ENCODE measurements at regions not wholly inside any gene's neighbourhood (a gene's known extent, or its start where the extent isn't known, plus 50 kb on each side); places are given as distances from the start of the nearest gene placed in this dataset.

DNA sequence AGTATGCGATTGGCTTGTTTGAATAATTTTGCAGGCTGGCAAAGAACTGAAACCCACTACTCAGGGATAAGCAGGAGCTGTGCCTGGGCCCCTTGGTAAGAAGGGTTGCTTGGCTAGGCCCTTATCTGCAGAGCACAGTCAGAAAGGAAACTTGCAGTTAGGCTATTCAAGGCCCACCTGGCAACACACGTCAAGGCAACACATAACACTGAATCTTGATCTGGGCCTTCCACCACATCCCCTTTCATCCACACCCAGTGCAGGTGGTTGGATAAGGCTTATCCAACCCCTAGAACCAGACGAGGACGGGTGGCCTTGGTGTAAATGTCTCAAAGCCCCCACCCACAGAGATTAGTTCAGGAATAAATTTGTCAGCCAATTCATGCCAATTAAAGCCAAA, 72.8 kb upstream of the NEIL3 start:
- Histone ChIP-seq H3K27me3 (ENCODE audit: insufficient read depth, low read length, poor library complexity, severe bottlenecking) (no peaks in the 10 kb centered on the region), H3K4me1 (ENCODE audit: insufficient read depth, low read length, poor library complexity, severe bottlenecking) (no peaks in the 10 kb centered on the region), H2AFZ (ENCODE audit: low read length) (peak overlapping the region; percentile 9; the same call in 1 of the 2 replicates), H3K9me2 (replicated peaks; ENCODE audit: low read depth, low read length) (no peaks in the 10 kb centered on the region), H3K36me3 (ENCODE audit: insufficient read depth, low read length) (no peaks in the 10 kb centered on the region), H3K9me3 (ENCODE audit: insufficient read depth, low read depth, low read length) (no peaks in the 10 kb centered on the region), H3K79me2 (ENCODE audit: insufficient read depth, low read length) (no peaks in the 10 kb centered on the region), H4K20me1 (ENCODE audit: insufficient read depth, low read length, poor library complexity, severe bottlenecking) (no peaks in the 10 kb centered on the region), H3F3A (ENCODE audit: low read depth) (no peaks in the 10 kb centered on the region), H3K9ac (ENCODE audit: low read depth, low read length, poor library complexity, severe bottlenecking) (no peak overlapping the region), H3K4me3 (ENCODE audit: low read length, poor library complexity, severe bottlenecking) (no peak overlapping the region), H3K4me2 (ENCODE audit: low read depth, low read length, poor library complexity, severe bottlenecking) (no peak overlapping the region)
- TF ChIP-seq, protein P1, sequence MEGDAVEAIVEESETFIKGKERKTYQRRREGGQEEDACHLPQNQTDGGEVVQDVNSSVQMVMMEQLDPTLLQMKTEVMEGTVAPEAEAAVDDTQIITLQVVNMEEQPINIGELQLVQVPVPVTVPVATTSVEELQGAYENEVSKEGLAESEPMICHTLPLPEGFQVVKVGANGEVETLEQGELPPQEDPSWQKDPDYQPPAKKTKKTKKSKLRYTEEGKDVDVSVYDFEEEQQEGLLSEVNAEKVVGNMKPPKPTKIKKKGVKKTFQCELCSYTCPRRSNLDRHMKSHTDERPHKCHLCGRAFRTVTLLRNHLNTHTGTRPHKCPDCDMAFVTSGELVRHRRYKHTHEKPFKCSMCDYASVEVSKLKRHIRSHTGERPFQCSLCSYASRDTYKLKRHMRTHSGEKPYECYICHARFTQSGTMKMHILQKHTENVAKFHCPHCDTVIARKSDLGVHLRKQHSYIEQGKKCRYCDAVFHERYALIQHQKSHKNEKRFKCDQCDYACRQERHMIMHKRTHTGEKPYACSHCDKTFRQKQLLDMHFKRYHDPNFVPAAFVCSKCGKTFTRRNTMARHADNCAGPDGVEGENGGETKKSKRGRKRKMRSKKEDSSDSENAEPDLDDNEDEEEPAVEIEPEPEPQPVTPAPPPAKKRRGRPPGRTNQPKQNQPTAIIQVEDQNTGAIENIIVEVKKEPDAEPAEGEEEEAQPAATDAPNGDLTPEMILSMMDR (conservative IDR thresholded peaks at IDR 0.05; ENCODE audit: low read length): no peak
- TF ChIP-seq EZH2phosphoT487 (IDR thresholded peaks at IDR 0.05; ENCODE audit: borderline replicate concordance): no peak

DNA sequence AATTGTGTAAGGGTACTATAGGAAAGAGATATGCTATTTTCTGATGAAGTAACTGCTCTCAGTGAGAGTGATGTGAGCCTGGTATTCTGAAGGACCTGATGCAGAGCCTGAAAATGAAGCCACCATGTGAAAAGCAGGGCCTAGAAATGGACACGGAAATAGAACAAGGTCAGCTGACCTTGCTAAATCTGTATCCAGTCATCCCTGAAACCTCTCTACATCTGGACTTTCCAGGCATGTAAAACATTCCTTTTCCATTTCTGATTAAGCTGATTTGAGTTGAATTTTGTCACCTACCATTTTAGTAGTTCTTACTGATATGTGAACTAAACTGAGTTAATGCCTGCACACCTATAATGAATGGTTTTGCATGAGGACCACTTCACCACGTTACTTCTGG, 72.4 kb upstream of the NEIL3 start:
- Histone ChIP-seq H3K27me3 (ENCODE audit: insufficient read depth, low read length, poor library complexity, severe bottlenecking) (no peaks in the 10 kb centered on the region), H3K4me2 (ENCODE audit: low read depth, low read length, poor library complexity, severe bottlenecking) (no peak overlapping the region), H3K9me2 (replicated peaks; ENCODE audit: low read depth, low read length) (no peaks in the 10 kb centered on the region), H3K9me3 (ENCODE audit: insufficient read depth, low read depth, low read length) (no peaks in the 10 kb centered on the region), H3K79me2 (ENCODE audit: insufficient read depth, low read length) (no peaks in the 10 kb centered on the region), H3K4me1 (ENCODE audit: insufficient read depth, low read length, poor library complexity, severe bottlenecking) (no peaks in the 10 kb centered on the region), H3K4me3 (ENCODE audit: low read length, poor library complexity, severe bottlenecking) (no peak overlapping the region), H3K36me3 (ENCODE audit: insufficient read depth, low read length) (no peaks in the 10 kb centered on the region), H3F3A (ENCODE audit: low read depth) (no peaks in the 10 kb centered on the region), H3K9ac (ENCODE audit: low read depth, low read length, poor library complexity, severe bottlenecking) (no peak overlapping the region), H2AFZ (ENCODE audit: low read length) (no peak overlapping the region; the same call in 1 of the 2 replicates), H4K20me1 (ENCODE audit: insufficient read depth, low read length, poor library complexity, severe bottlenecking) (no peaks in the 10 kb centered on the region)
- TF ChIP-seq, protein P1 (conservative IDR thresholded peaks at IDR 0.05; ENCODE audit: low read length): no peak
- no peak for TF ChIP-seq EZH2phosphoT487 (IDR thresholded peaks at IDR 0.05; ENCODE audit: borderline replicate concordance)

DNA sequence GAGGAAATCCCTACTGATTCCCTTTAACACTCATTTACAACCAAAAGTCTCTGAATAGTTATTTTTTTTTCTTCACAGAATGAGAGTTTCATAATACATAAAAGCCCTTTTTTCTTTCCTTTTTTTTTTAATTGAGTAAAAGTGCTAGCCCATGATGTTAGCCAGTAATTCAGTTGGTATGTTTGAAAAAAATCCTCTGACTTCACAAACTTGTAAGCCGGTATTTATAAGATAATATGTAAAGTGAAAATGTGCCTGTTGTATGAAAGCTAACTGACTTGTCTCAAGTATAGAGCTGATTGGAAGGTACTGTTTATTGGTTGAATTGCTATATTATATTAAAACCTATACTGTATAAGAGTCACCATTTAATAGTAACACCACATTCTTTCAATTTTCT, 70.2 kb upstream of the NEIL3 start:
- H3K27me3 ChIP-seq (ENCODE audit: insufficient read depth, low read length, poor library complexity, severe bottlenecking): no peaks in the 10 kb centered on the region
- no peaks in the 10 kb centered on the region for H3K36me3 ChIP-seq (ENCODE audit: insufficient read depth, low read length)
- H2AFZ ChIP-seq (ENCODE audit: low read length): no peak overlapping the region
- no peak overlapping the region for H3K9ac ChIP-seq (ENCODE audit: low read depth, low read length, poor library complexity, severe bottlenecking)
- H3K4me3 ChIP-seq (ENCODE audit: low read length, poor library complexity, severe bottlenecking): no peak overlapping the region
- H4K20me1 ChIP-seq (ENCODE audit: insufficient read depth, low read length, poor library complexity, severe bottlenecking): no peaks in the 10 kb centered on the region
- no peaks in the 10 kb centered on the region for H3K9me2 ChIP-seq (replicated peaks; ENCODE audit: low read depth, low read length)
- H3K4me2 ChIP-seq (ENCODE audit: low read depth, low read length, poor library complexity, severe bottlenecking): no peak overlapping the region
- no peaks in the 10 kb centered on the region for H3K4me1 ChIP-seq (ENCODE audit: insufficient read depth, low read length, poor library complexity, severe bottlenecking)
- no peak for TF ChIP-seq EZH2phosphoT487 (IDR thresholded peaks at IDR 0.05; ENCODE audit: borderline replicate concordance)
- TF ChIP-seq, protein P1 (conservative IDR thresholded peaks at IDR 0.05; ENCODE audit: low read length): no peak
- H3K9me3 ChIP-seq (ENCODE audit: insufficient read depth, low read depth, low read length): no peaks in the 10 kb centered on the region
- no peaks in the 10 kb centered on the region for H3K79me2 ChIP-seq (ENCODE audit: insufficient read depth, low read length)
- no peaks in the 10 kb centered on the region for H3F3A ChIP-seq (ENCODE audit: low read depth)

All from Loucy (cell line).